ENCODE measurements at regions not wholly inside any gene's neighbourhood (a gene's known extent, or its start where the extent isn't known, plus 50 kb on each side); places are given as distances from the start of the nearest gene placed in this dataset.

DNA sequence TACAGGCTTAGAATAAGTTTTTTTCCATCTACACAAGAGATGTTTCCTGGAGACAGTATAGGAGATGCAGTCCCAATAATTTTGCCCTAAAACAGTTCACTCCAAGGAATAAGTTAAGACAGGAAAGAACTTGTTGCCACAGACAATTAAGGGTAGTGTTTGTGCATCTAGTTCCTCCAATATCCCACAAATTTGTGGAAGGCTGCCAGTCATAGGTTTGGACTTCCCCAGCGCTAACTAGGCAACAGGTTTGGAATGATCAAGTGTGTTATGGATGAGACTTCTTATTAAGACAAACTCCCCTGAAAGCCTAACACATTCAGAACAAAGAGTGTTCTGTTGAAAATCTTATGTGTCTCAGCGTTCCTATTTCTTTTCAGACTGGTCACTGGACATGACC is 611.0 kb downstream of the CCER1 start:
- Histone ChIP-seq H3K4me3 (no peak overlapping the region), H3K27ac (no peak overlapping the region), H3K4me1 (no peaks in the 10 kb centered on the region), H3K36me3 (no peaks in the 10 kb centered on the region), H3K27me3 (no peaks in the 10 kb centered on the region), H3K9me3 (no peaks in the 10 kb centered on the region)
- TF ChIP-seq POLR2A (IDR thresholded peaks at IDR 0.05) (no peak), EP300 (IDR thresholded peaks at IDR 0.05) (no peak), POLR2AphosphoS5 (IDR thresholded peaks at IDR 0.05) (no peak)
- TF ChIP-seq, protein P1, sequence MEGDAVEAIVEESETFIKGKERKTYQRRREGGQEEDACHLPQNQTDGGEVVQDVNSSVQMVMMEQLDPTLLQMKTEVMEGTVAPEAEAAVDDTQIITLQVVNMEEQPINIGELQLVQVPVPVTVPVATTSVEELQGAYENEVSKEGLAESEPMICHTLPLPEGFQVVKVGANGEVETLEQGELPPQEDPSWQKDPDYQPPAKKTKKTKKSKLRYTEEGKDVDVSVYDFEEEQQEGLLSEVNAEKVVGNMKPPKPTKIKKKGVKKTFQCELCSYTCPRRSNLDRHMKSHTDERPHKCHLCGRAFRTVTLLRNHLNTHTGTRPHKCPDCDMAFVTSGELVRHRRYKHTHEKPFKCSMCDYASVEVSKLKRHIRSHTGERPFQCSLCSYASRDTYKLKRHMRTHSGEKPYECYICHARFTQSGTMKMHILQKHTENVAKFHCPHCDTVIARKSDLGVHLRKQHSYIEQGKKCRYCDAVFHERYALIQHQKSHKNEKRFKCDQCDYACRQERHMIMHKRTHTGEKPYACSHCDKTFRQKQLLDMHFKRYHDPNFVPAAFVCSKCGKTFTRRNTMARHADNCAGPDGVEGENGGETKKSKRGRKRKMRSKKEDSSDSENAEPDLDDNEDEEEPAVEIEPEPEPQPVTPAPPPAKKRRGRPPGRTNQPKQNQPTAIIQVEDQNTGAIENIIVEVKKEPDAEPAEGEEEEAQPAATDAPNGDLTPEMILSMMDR (IDR thresholded peaks at IDR 0.05) = no peak
- no peak for DNase-seq
- 92 to 95% methylated on average over 2 of the region's 2 CpGs for WGBS, 2 donors
- intact Hi-C loops (cut with DNase I) = no loop called here

DNA sequence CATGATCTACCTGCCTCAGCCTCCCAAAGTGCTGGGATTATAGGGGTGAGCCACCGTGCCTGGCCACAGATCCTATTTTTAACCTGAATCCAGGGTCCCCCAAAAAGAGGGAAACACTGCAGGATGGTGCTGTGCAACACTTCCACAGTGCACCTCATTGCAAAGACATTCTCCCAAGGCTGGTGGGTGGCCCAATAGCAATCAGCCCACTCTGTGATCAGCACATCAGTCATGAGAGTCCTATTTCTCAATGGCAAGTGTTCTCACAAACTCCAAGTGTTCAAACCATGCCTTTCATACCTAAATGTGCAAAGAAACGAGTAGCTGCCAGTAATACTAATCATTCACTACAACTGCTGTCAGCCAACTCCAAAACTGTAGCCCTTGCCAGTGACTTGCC is 612.9 kb downstream of the CCER1 start:
- H3K9me3 ChIP-seq = no peaks in the 10 kb centered on the region
- H3K36me3 ChIP-seq = no peaks in the 10 kb centered on the region
- TF ChIP-seq POLR2AphosphoS5 (IDR thresholded peaks at IDR 0.05) = no peak
- no peak for TF ChIP-seq POLR2A (IDR thresholded peaks at IDR 0.05)
- TF ChIP-seq EP300 (IDR thresholded peaks at IDR 0.05) = no peak
- TF ChIP-seq, protein P1 (IDR thresholded peaks at IDR 0.05) = no peak
- no peak overlapping the region for H3K27ac ChIP-seq
- no peak for DNase-seq
- no peaks in the 10 kb centered on the region for H3K4me1 ChIP-seq
- H3K27me3 ChIP-seq = no peaks in the 10 kb centered on the region
- H3K4me3 ChIP-seq = no peak overlapping the region
- intact Hi-C loops (cut with DNase I) = no loop called here
- 77 to 80% methylated on average over 2 of the region's 2 CpGs for WGBS, 2 donors

DNA sequence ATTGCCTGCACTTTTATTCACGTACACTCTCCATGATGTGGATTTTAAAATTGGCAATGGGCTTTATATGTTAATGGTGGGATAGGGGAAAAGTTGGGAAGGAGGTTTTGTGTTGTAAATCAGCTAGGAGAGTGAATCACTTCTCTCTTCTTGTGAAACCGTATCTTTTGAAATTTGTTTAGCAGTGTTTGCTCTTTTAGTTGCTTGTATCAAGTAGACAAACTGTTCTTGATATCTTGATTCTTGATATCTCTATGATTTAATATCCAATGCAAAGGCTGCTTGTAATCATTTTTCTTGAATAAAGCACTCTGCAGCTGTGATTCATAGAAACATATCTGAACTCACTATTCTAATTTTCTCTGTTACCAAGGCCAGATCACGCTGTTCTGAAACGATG is 615.1 kb downstream of the CCER1 start:
- Histone ChIP-seq H3K36me3 (no peaks in the 10 kb centered on the region), H3K27me3 (no peaks in the 10 kb centered on the region), H3K9me3 (no peaks in the 10 kb centered on the region), H3K27ac (no peak overlapping the region), H3K4me1 (no peaks in the 10 kb centered on the region), H3K4me3 (no peak overlapping the region)
- intact Hi-C loops (cut with DNase I) = no loop called here
- DNase-seq = no peak
- 88 to 92% methylated on average over 4 of the region's 4 CpGs for WGBS, 2 donors
- TF ChIP-seq, protein P1 (IDR thresholded peaks at IDR 0.05) = no peak
- TF ChIP-seq POLR2A (IDR thresholded peaks at IDR 0.05) (no peak), EP300 (IDR thresholded peaks at IDR 0.05) (no peak), POLR2AphosphoS5 (IDR thresholded peaks at IDR 0.05) (no peak)

DNA sequence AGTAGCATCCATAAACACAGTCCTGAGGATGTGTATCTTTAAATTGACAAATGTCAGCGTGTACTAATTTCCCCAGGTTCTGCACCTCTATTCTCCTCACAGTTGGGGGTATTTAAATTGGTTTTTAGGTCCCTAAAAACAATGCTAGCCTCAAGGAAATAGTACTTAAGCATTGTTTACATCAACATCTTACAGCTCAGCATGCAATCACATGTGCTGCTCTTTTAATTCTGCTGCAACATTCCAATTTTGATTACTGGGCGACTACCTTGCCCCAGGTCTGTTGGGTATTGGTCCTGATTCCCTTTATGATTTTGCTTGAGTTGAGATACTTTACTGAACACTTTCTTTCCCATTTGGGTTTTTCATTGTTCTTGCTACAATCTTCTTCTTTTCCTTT is 616.6 kb downstream of the CCER1 start:
- H3K36me3 ChIP-seq = no peaks in the 10 kb centered on the region
- TF ChIP-seq POLR2AphosphoS5 (IDR thresholded peaks at IDR 0.05) = no peak
- TF ChIP-seq POLR2A (IDR thresholded peaks at IDR 0.05) = no peak
- DNase-seq = no peak
- no peak overlapping the region for H3K27ac ChIP-seq
- no peaks in the 10 kb centered on the region for H3K27me3 ChIP-seq
- H3K9me3 ChIP-seq = no peaks in the 10 kb centered on the region
- intact Hi-C loops (cut with DNase I) = no loop called here
- WGBS, 2 donors = 84 to 85% methylated on average over 2 of the region's 2 CpGs
- H3K4me1 ChIP-seq = no peaks in the 10 kb centered on the region
- H3K4me3 ChIP-seq = no peak overlapping the region

DNA sequence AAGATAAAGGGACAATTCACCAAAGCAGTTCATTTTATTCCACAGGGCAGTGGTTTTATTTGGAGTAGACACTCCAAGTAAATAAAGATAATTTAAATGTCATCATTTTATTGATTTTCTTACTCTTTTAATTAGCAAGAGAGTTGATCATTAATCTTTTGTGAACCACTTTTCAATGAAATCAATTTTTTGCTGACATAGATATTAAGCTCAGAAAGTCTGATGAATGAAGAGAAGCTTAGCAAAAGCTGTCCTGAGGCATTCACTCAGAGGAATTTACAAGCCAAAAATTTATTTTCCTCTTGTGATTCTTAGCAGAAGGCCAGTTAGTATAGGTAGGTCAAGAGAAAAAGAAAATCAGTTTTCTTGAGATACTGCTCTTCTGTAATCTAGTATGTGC is 618.0 kb downstream of the CCER1 start:
- intact Hi-C loops (cut with DNase I) = no loop called here
- no peaks in the 10 kb centered on the region for H3K4me1 ChIP-seq
- no peaks in the 10 kb centered on the region for H3K9me3 ChIP-seq
- H3K4me3 ChIP-seq = no peak overlapping the region
- H3K27ac ChIP-seq = no peak overlapping the region
- no peaks in the 10 kb centered on the region for H3K27me3 ChIP-seq
- no peak for DNase-seq
- no peak for TF ChIP-seq EP300 (IDR thresholded peaks at IDR 0.05)
- TF ChIP-seq, protein P1 (IDR thresholded peaks at IDR 0.05) = no peak
- no peak for TF ChIP-seq POLR2AphosphoS5 (IDR thresholded peaks at IDR 0.05)
- no peak for TF ChIP-seq POLR2A (IDR thresholded peaks at IDR 0.05)
- no peaks in the 10 kb centered on the region for H3K36me3 ChIP-seq

Measured in sigmoid colon (tissue), 6 donors.